HEK293 (cell line): ENCODE measurements at regions not wholly inside any gene's neighbourhood (a gene's known extent, or its start where the extent isn't known, plus 50 kb on each side); places are given as distances from the start of the nearest gene placed in this dataset.
"Not testable (repeated sequence)": the region's sequence is repeated elsewhere in the genome, so short reads cannot be mapped to it uniquely, and the experiment has no call there.

ENCODE experiments used
- CTCF ChIA-PET: fragments of 350-600 bp; formaldehyde crosslinking; extraction: SDS; loops from one replicate; lab custom pipeline; 2021; ENCODE audit warnings: antibody characterized with exemption; lab: Yijun Ruan, JAX
- POLR2A ChIA-PET: fragments of 300-600 bp; formaldehyde crosslinking; extraction: SDS; loops from one replicate; lab custom pipeline; 2020; ENCODE audit warnings: antibody characterized with exemption, inconsistent platforms; lab: Yijun Ruan, JAX
- H3K27ac ChIP-seq: fragments of 200-500 bp; sonication (Bioruptor generic); 2 replicates; pipeline ENCODE4 v1.5.1; 2014; ENCODE audit warnings: low read depth, low read length, control low read depth, inconsistent platforms; ENCODE audit errors: extremely low read depth
- H3K36me3 ChIP-seq, 2 experiments: fragments of 200-500 bp in 1 of 2; sonication (Bioruptor generic) in 1 of 2; 1 replicate in 1 of 2; 2 replicates in 1 of 2; pipeline ENCODE4 v1.5.1; 2014 to 2017; ENCODE audit warnings: inconsistent platforms in 2 of 2, low read length in 2 of 2; ENCODE audit not compliant: control insufficient read depth in 2 of 2, insufficient read depth in 1 of 2
- H3K4me1 ChIP-seq: fragments of 200-500 bp; sonication (Bioruptor generic); 2 replicates; pipeline ENCODE4 v1.5.1; 2014; ENCODE audit warnings: mild to moderate bottlenecking, low read length, inconsistent platforms; ENCODE audit not compliant: control insufficient read depth, insufficient read depth
- H3K4me3 ChIP-seq: 2 replicates; pipeline ENCODE4 v1.5.1; 2011; ENCODE audit warnings: low read depth, mild to moderate bottlenecking, control low read depth, low read length, moderate library complexity
- H3K9me3 ChIP-seq: fragments of 200-500 bp; sonication (Bioruptor generic); 2 replicates; pipeline ENCODE4 v1.5.1; 2014; ENCODE audit warnings: low read depth, low read length, inconsistent platforms; ENCODE audit not compliant: control insufficient read depth, insufficient read depth
- ATF2 ChIP-seq: fragments of 450-650 bp; formaldehyde crosslinking; IDR thresholded peaks from 2 replicates; pipeline ENCODE4 v1.5.1; 2016; ENCODE audit warnings: missing biosample characterization, missing genetic modification characterization, low read depth
- BCL11A ChIP-seq: fragments of 450-650 bp; formaldehyde crosslinking; IDR thresholded peaks from 2 replicates; pipeline ENCODE4 v1.5.1; 2016; ENCODE audit warnings: low read depth, missing biosample characterization, missing genetic modification characterization
- GLIS1 ChIP-seq: fragments of 450-650 bp; formaldehyde crosslinking; IDR thresholded peaks from 2 replicates; pipeline ENCODE4 v1.5.1; 2016; ENCODE audit warnings: missing biosample characterization, missing genetic modification characterization
- KLF17 ChIP-seq: fragments of 450-650 bp; formaldehyde crosslinking; IDR thresholded peaks from 2 replicates; pipeline ENCODE4 v1.5.1; 2016; ENCODE audit warnings: missing biosample characterization, missing genetic modification characterization
- MYNN ChIP-seq: fragments of 450-650 bp; formaldehyde crosslinking; IDR thresholded peaks from 2 replicates; pipeline ENCODE4 v1.5.1; 2016; ENCODE audit warnings: missing biosample characterization, missing genetic modification characterization, borderline replicate concordance
- SETDB1 ChIP-seq: IDR thresholded peaks from one replicate; pipeline ENCODE4 v1.6.1; 2017; ENCODE audit warnings: mild to moderate bottlenecking, low read length, moderate library complexity, mixed read lengths; ENCODE audit not compliant: insufficient read length
- ZBTB20 ChIP-seq: fragments of 450-650 bp; formaldehyde crosslinking; IDR thresholded peaks from 2 replicates; pipeline ENCODE4 v1.5.1; 2016; ENCODE audit warnings: missing biosample characterization, missing genetic modification characterization
- ZBTB21 ChIP-seq: fragments of 450-650 bp; formaldehyde crosslinking; IDR thresholded peaks from 2 replicates; pipeline ENCODE4 v1.5.1; 2017; ENCODE audit warnings: missing biosample characterization, missing genetic modification characterization
- ZBTB26 ChIP-seq: fragments of 450-650 bp; formaldehyde crosslinking; optimal IDR thresholded peaks from 2 replicates; pipeline ENCODE3; 2016; ENCODE audit warnings: missing biosample characterization, mild to moderate bottlenecking, missing genetic modification characterization
- ZEB2 ChIP-seq: fragments of 450-650 bp; formaldehyde crosslinking; IDR thresholded peaks from 2 replicates; pipeline ENCODE4 v1.5.1; 2016; ENCODE audit warnings: missing biosample characterization, missing genetic modification characterization
- ZNF157 ChIP-seq: fragments of 450-650 bp; formaldehyde crosslinking; IDR thresholded peaks from 2 replicates; pipeline ENCODE4 v1.5.1; 2016; ENCODE audit warnings: missing biosample characterization, missing genetic modification characterization
- ZNF292 ChIP-seq: fragments of 450-650 bp; formaldehyde crosslinking; IDR thresholded peaks from 2 replicates; pipeline ENCODE4 v1.5.1; 2016; ENCODE audit warnings: low read depth, missing biosample characterization, missing genetic modification characterization, borderline replicate concordance
- ZNF302 ChIP-seq: fragments of 450-650 bp; formaldehyde crosslinking; IDR thresholded peaks from 2 replicates; pipeline ENCODE4 v1.5.1; 2016; ENCODE audit warnings: missing biosample characterization, missing genetic modification characterization, low read depth
- ZNF394 ChIP-seq: fragments of 450-650 bp; formaldehyde crosslinking; IDR thresholded peaks from 2 replicates; pipeline ENCODE4 v1.5.1; 2016; ENCODE audit warnings: missing biosample characterization, missing genetic modification characterization, mild to moderate bottlenecking, moderate library complexity, borderline replicate concordance
- ZNF404 ChIP-seq: fragments of 450-650 bp; formaldehyde crosslinking; IDR thresholded peaks from 2 replicates; pipeline ENCODE4 v1.5.1; 2017; ENCODE audit warnings: missing biosample characterization, missing genetic modification characterization
- ZNF670 ChIP-seq: fragments of 450-650 bp; formaldehyde crosslinking; IDR thresholded peaks from 2 replicates; pipeline ENCODE4 v1.5.1; 2016; ENCODE audit warnings: missing biosample characterization, missing genetic modification characterization, low read depth
- ZNF785 ChIP-seq: fragments of 450-650 bp; formaldehyde crosslinking; IDR thresholded peaks from 2 replicates; pipeline ENCODE4 v1.5.1; 2016; ENCODE audit warnings: missing biosample characterization, missing genetic modification characterization
- ZNF837 ChIP-seq: fragments of 450-650 bp; formaldehyde crosslinking; IDR thresholded peaks from 2 replicates; pipeline ENCODE4 v1.5.1; 2016; ENCODE audit warnings: missing biosample characterization, missing genetic modification characterization
- TF ChIP-seq, protein P1 (sequence below): fragments of 450-650 bp; formaldehyde crosslinking; IDR thresholded peaks from 2 replicates; pipeline ENCODE4 v1.5.1; 2016; ENCODE audit warnings: missing biosample characterization, missing genetic modification characterization, low read depth
- TF ChIP-seq, protein P2 (sequence below): fragments of 450-650 bp; formaldehyde crosslinking; IDR thresholded peaks from 2 replicates; pipeline ENCODE4 v1.5.1; 2017; ENCODE audit warnings: missing biosample characterization, missing genetic modification characterization

DNA sequence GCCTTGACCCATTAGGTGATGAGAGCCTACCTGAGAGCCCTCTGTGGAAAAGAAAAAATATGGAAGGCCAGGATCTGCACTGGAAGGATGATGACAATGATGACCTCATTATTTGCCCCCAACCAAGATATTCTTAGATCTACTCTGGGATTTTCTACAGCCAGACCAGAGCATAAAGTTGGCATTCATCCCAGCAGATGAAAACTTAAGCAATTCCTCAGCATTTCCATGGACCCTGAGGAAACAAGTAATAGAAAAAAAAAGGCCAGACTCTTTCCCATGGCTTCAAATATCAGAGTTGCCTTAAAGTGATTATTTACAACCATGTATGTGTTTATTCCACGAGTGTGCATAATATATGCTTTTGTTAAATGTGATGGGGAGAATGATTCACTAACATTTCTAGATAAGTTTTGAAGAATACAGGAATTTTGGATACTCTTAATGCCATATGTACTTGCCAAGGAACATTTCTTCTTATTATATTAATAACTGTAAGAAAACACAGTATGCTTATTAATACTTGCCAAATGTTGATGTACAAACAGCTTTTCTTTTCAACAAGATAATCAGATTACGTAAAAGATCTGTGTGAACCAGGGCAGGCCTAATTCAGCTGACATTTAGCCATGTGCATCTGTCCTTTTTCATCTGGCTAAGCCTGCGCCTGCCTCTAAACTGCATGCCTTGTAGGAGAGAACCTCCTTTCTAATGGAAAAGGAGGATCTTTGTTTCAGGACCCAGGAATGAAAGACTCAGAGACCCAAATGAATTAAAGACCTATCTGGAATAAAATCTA lies 94.8 kb downstream of the ARRDC3 start:
- TF ChIP-seq ZEB2 (tag by site-specific recombination) (no peak), ZNF394 (tag by site-specific recombination) (no peak), BCL11A (no peak), ZBTB21 (tag by site-specific recombination) (0 out of 2 replicates have a peak, but pooled peaks have one; percentile 43), ATF2 (tag by site-specific recombination) (peak; percentile 41), ZNF157 (no peak), GLIS1 (tag by site-specific recombination) (peak; percentile 77), ZNF292 (tag by site-specific recombination) (no peak), MYNN (tag by site-specific recombination) (no peak)
- TF ChIP-seq, protein P1, sequence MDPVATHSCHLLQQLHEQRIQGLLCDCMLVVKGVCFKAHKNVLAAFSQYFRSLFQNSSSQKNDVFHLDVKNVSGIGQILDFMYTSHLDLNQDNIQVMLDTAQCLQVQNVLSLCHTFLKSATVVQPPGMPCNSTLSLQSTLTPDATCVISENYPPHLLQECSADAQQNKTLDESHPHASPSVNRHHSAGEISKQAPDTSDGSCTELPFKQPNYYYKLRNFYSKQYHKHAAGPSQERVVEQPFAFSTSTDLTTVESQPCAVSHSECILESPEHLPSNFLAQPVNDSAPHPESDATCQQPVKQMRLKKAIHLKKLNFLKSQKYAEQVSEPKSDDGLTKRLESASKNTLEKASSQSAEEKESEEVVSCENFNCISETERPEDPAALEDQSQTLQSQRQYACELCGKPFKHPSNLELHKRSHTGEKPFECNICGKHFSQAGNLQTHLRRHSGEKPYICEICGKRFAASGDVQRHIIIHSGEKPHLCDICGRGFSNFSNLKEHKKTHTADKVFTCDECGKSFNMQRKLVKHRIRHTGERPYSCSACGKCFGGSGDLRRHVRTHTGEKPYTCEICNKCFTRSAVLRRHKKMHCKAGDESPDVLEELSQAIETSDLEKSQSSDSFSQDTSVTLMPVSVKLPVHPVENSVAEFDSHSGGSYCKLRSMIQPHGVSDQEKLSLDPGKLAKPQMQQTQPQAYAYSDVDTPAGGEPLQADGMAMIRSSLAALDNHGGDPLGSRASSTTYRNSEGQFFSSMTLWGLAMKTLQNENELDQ (tag by site-specific recombination), result no peak
- no peak overlapping the region for H3K27ac ChIP-seq
- CTCF ChIA-PET, result no interaction called here
- H3K9me3 ChIP-seq, result no peaks in the 10 kb centered on the region
- H3K4me1 ChIP-seq, result no peaks in the 10 kb centered on the region
- POLR2A ChIA-PET, result interaction anchor here (0.6 kb wide), 1 partner anchor 92 kb away, joined by 9 read pairs; no protein-coding TSS in a partner anchor
- no peaks in the 10 kb centered on the region for H3K36me3 ChIP-seq
- no peak overlapping the region for H3K4me3 ChIP-seq

GRCh38 chr5:91285062-91285461 lies 98.1 kb downstream of the ARRDC3 start:
- H3K36me3 ChIP-seq, H3K9me3 ChIP-seq, H3K4me3 ChIP-seq, POLR2A ChIA-PET, H3K27ac ChIP-seq, CTCF ChIA-PET, H3K4me1 ChIP-seq: not testable (repeated sequence)
- peak; percentile 40 for TF ChIP-seq SETDB1

GRCh38 chr5:91283899-91284298 lies 99.2 kb downstream of the ARRDC3 start:
- Histone ChIP-seq H3K4me1 (no peaks in the 10 kb centered on the region), H3K4me3 (no peak overlapping the region), H3K36me3 (no peaks in the 10 kb centered on the region), H3K9me3 (no peaks in the 10 kb centered on the region), H3K27ac (no peak overlapping the region)
- TF ChIP-seq ZNF404 (tag by site-specific recombination) (no peak), ZNF302 (tag by site-specific recombination) (no peak)
- CTCF ChIA-PET, result no interaction called here
- POLR2A ChIA-PET, result no interaction called here

DNA sequence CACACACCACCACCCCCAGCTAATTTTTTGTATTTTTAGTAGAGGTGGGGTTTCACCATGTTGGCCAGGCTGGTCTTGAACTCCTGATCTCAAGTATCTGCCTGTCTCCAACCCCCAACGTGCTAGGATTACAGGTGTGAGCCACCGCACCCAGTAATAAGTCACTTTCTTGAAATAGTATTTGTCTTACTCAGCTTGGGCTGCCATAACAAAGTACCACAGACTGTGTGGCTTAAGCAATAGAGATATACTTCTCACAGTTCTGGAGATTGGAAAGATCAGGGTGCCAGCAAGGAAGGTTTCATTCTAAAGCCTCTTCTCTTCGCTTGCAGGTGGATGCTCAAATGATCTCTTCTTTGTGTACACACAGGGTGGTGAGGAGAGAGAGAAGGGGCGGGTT lies 99.8 kb downstream of the ARRDC3 start:
- CTCF ChIA-PET, result no interaction called here
- no peak for TF ChIP-seq ZBTB20 (tag by site-specific recombination)
- no peak for TF ChIP-seq ZNF837 (tag by site-specific recombination)
- TF ChIP-seq ZEB2 (tag by site-specific recombination), result no peak
- no peak for TF ChIP-seq ZNF785 (tag by site-specific recombination)
- no peak for TF ChIP-seq KLF17
- TF ChIP-seq ZBTB26 (tag by site-specific recombination), result no peak
- no peak for TF ChIP-seq ZNF670 (tag by site-specific recombination)
- TF ChIP-seq, protein P2, sequence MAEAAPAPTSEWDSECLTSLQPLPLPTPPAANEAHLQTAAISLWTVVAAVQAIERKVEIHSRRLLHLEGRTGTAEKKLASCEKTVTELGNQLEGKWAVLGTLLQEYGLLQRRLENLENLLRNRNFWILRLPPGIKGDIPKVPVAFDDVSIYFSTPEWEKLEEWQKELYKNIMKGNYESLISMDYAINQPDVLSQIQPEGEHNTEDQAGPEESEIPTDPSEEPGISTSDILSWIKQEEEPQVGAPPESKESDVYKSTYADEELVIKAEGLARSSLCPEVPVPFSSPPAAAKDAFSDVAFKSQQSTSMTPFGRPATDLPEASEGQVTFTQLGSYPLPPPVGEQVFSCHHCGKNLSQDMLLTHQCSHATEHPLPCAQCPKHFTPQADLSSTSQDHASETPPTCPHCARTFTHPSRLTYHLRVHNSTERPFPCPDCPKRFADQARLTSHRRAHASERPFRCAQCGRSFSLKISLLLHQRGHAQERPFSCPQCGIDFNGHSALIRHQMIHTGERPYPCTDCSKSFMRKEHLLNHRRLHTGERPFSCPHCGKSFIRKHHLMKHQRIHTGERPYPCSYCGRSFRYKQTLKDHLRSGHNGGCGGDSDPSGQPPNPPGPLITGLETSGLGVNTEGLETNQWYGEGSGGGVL (tag by site-specific recombination), result no peak

More for the DNA sequence above, 99.8 kb downstream of the ARRDC3 start:
- POLR2A ChIA-PET, result no interaction called here
- Histone ChIP-seq H3K27ac (no peak overlapping the region), H3K4me1 (no peaks in the 10 kb centered on the region), H3K9me3 (no peaks in the 10 kb centered on the region), H3K36me3 (no peaks in the 10 kb centered on the region), H3K4me3 (no peak overlapping the region)
